Activated T-helper 1 cell treated with Interleukin-2 at 50 U/mL for 16 hours (primary cell): ENCODE measurements at regions not wholly inside any gene's neighbourhood (a gene's known extent, or its start where the extent isn't known, plus 50 kb on each side); places are given as distances from the start of the nearest gene placed in this dataset.
"Not testable (repeated sequence)": the region's sequence is repeated elsewhere in the genome, so short reads cannot be mapped to it uniquely, and the experiment has no call there.

Experiments used
- DNase-seq: peaks from one replicate; pipeline ENCODE4 v3.0.0-alpha.2; 2020; ENCODE audit warnings: low read depth

- no peak for DNase-seq
Measured at GRCh38 chr6:103036846-103037245, 1643.3 kb downstream of the GRIK2 start.

- no peak for DNase-seq
Measured at GRCh38 chr6:103027271-103027931, 1633.9 kb downstream of the GRIK2 start.

- no peak for DNase-seq
Measured at GRCh38 chr6:103018426-103018825, 1624.9 kb downstream of the GRIK2 start.

GRCh38 chr6:103017878-103018277 lies 1624.4 kb downstream of the GRIK2 start:
- no peak for DNase-seq

GRCh38 chr6:103011605-103012004 lies 1618.1 kb downstream of the GRIK2 start:
- no peak for DNase-seq

GRCh38 chr6:103002282-103002681 lies 1608.8 kb downstream of the GRIK2 start:
- DNase-seq = no peak

GRCh38 chr6:103001724-103002123 lies 1608.2 kb downstream of the GRIK2 start:
- DNase-seq = no peak

- DNase-seq = no peak
Measured at GRCh38 chr6:103000688-103001087, 1607.2 kb downstream of the GRIK2 start.

GRCh38 chr6:102995491-102995890 lies 1602.0 kb downstream of the GRIK2 start:
- DNase-seq = no peak

- DNase-seq = no peak
Measured at GRCh38 chr6:102994866-102995265, 1601.4 kb downstream of the GRIK2 start.

GRCh38 chr6:102986086-102986485 lies 1592.6 kb downstream of the GRIK2 start:
- no peak for DNase-seq

- DNase-seq = no peak
Measured at GRCh38 chr6:102984357-102984756, 1590.8 kb downstream of the GRIK2 start.

- DNase-seq = no peak
Measured at GRCh38 chr6:102981490-102982015, 1588.0 kb downstream of the GRIK2 start.

GRCh38 chr6:102980951-102981350 lies 1587.4 kb downstream of the GRIK2 start:
- no peak for DNase-seq

GRCh38 chr6:102961902-102962301 lies 1568.4 kb downstream of the GRIK2 start:
- no peak for DNase-seq

GRCh38 chr6:102950967-102951366 lies 1557.5 kb downstream of the GRIK2 start:
- no peak for DNase-seq

- no peak for DNase-seq
Measured at GRCh38 chr6:102944475-102944874, 1551.0 kb downstream of the GRIK2 start.

GRCh38 chr6:102942206-102942605 lies 1548.7 kb downstream of the GRIK2 start:
- DNase-seq = no peak

GRCh38 chr6:102936959-102937358 lies 1543.5 kb downstream of the GRIK2 start:
- no peak for DNase-seq

- DNase-seq = no peak
Measured at GRCh38 chr6:102928109-102928508, 1534.6 kb downstream of the GRIK2 start.

GRCh38 chr6:102918161-102918560 lies 1524.7 kb downstream of the GRIK2 start:
- DNase-seq = no peak

- DNase-seq = no peak
Measured at GRCh38 chr6:102911571-102911970, 1518.1 kb downstream of the GRIK2 start.

GRCh38 chr6:102910701-102911139 lies 1517.2 kb downstream of the GRIK2 start:
- not testable (repeated sequence) for DNase-seq

- no peak for DNase-seq
Measured at GRCh38 chr6:102907181-102907580, 1513.7 kb downstream of the GRIK2 start.
